ACC112 (cell line): ENCODE measurements at regions not wholly inside any gene's neighbourhood (a gene's known extent, or its start where the extent isn't known, plus 50 kb on each side); places are given as distances from the start of the nearest gene placed in this dataset.

ENCODE experiments used
- H2AFZ ChIP-seq: fragments of 200-600 bp; sonication (generic); one replicate; pipeline ENCODE4 v1.6.0; 2017; ENCODE audit warnings: antibody characterized with exemption, low read length; ENCODE audit not compliant: unreplicated experiment
- H3K27ac ChIP-seq: fragments of 200-600 bp; sonication (generic); 2 replicates; pipeline ENCODE4 v1.5.1; 2014; ENCODE audit warnings: low read depth, mild to moderate bottlenecking, antibody characterized with exemption, low read length, moderate library complexity
- H3K27me3 ChIP-seq: fragments of 200-600 bp; sonication (generic); 2 replicates; pipeline ENCODE4 v1.6.1; 2014; ENCODE audit warnings: mild to moderate bottlenecking, antibody characterized with exemption, low read length, moderate library complexity, mixed read lengths; ENCODE audit not compliant: insufficient read depth
- H3K36me3 ChIP-seq: fragments of 200-600 bp; sonication (generic); 2 replicates; pipeline ENCODE4 v1.6.1; 2016; ENCODE audit warnings: mild to moderate bottlenecking, antibody characterized with exemption, low read length, moderate library complexity, mixed read lengths; ENCODE audit not compliant: insufficient read depth
- H3K4me1 ChIP-seq: fragments of 200-600 bp; sonication (generic); one replicate; pipeline ENCODE4 v1.6.1; 2016; ENCODE audit warnings: low read length, mixed read lengths; ENCODE audit not compliant: insufficient read depth, unreplicated experiment, control insufficient read depth
- H3K4me3 ChIP-seq: fragments of 200-600 bp; sonication (generic); 2 replicates; pipeline ENCODE4 v1.5.1; 2014; ENCODE audit warnings: mild to moderate bottlenecking, low read depth, low read length
- H3K79me2 ChIP-seq: fragments of 200-600 bp; sonication (generic); one replicate; pipeline ENCODE4 v1.6.0; 2016; ENCODE audit warnings: low read length; ENCODE audit not compliant: control insufficient read depth, unreplicated experiment, insufficient read depth

- H3K27ac ChIP-seq = no peak overlapping the region
- no peaks in the 10 kb centered on the region for H3K36me3 ChIP-seq
- H3K4me1 ChIP-seq = no peaks in the 10 kb centered on the region
- H3K27me3 ChIP-seq = no peaks in the 10 kb centered on the region
- no peaks in the 10 kb centered on the region for H3K79me2 ChIP-seq
- no peak overlapping the region for H3K4me3 ChIP-seq
- no peak overlapping the region for H2AFZ ChIP-seq
Measured at GRCh38 chr6:66344796-66345195, 637.8 kb upstream of the EYS start.

- Histone ChIP-seq H2AFZ (no peak overlapping the region), H3K4me1 (no peaks in the 10 kb centered on the region), H3K4me3 (no peak overlapping the region), H3K36me3 (no peaks in the 10 kb centered on the region), H3K79me2 (no peaks in the 10 kb centered on the region), H3K27me3 (no peaks in the 10 kb centered on the region), H3K27ac (no peak overlapping the region)
Measured at GRCh38 chr6:66340736-66341135, 633.7 kb upstream of the EYS start.

GRCh38 chr6:66336176-66336575 lies 629.1 kb upstream of the EYS start:
- H3K36me3 ChIP-seq = no peaks in the 10 kb centered on the region
- H2AFZ ChIP-seq = no peak overlapping the region
- no peak overlapping the region for H3K4me3 ChIP-seq
- no peaks in the 10 kb centered on the region for H3K4me1 ChIP-seq
- H3K27ac ChIP-seq = no peak overlapping the region
- H3K27me3 ChIP-seq = no peaks in the 10 kb centered on the region
- no peaks in the 10 kb centered on the region for H3K79me2 ChIP-seq

GRCh38 chr6:66328200-66328599 lies 621.2 kb upstream of the EYS start:
- Histone ChIP-seq H3K4me3 (no peak overlapping the region), H3K36me3 (no peaks in the 10 kb centered on the region), H2AFZ (no peak overlapping the region), H3K27me3 (no peaks in the 10 kb centered on the region), H3K27ac (no peak overlapping the region), H3K79me2 (no peaks in the 10 kb centered on the region), H3K4me1 (no peaks in the 10 kb centered on the region)

- H3K4me3 ChIP-seq = no peak overlapping the region
- H3K27me3 ChIP-seq = no peaks in the 10 kb centered on the region
- H3K4me1 ChIP-seq = no peaks in the 10 kb centered on the region
- no peaks in the 10 kb centered on the region for H3K36me3 ChIP-seq
- no peaks in the 10 kb centered on the region for H3K79me2 ChIP-seq
- H3K27ac ChIP-seq = no peak overlapping the region
- H2AFZ ChIP-seq = no peak overlapping the region
Measured at GRCh38 chr6:66326228-66326627, 619.2 kb upstream of the EYS start.

GRCh38 chr6:66321017-66321416 lies 614.0 kb upstream of the EYS start:
- H2AFZ ChIP-seq = no peak overlapping the region
- H3K36me3 ChIP-seq = no peaks in the 10 kb centered on the region
- no peaks in the 10 kb centered on the region for H3K79me2 ChIP-seq
- no peaks in the 10 kb centered on the region for H3K27me3 ChIP-seq
- no peak overlapping the region for H3K4me3 ChIP-seq
- no peaks in the 10 kb centered on the region for H3K4me1 ChIP-seq
- no peak overlapping the region for H3K27ac ChIP-seq

GRCh38 chr6:66307490-66307889 lies 600.5 kb upstream of the EYS start:
- Histone ChIP-seq H2AFZ (no peak overlapping the region), H3K4me1 (no peaks in the 10 kb centered on the region), H3K79me2 (no peaks in the 10 kb centered on the region), H3K4me3 (no peak overlapping the region), H3K27me3 (no peaks in the 10 kb centered on the region), H3K36me3 (no peaks in the 10 kb centered on the region), H3K27ac (no peak overlapping the region)

- H3K27ac ChIP-seq = no peak overlapping the region
- H3K79me2 ChIP-seq = no peaks in the 10 kb centered on the region
- H3K36me3 ChIP-seq = no peaks in the 10 kb centered on the region
- no peaks in the 10 kb centered on the region for H3K4me1 ChIP-seq
- no peak overlapping the region for H3K4me3 ChIP-seq
- H2AFZ ChIP-seq = no peak overlapping the region
- no peaks in the 10 kb centered on the region for H3K27me3 ChIP-seq
Measured at GRCh38 chr6:66291905-66292304, 584.9 kb upstream of the EYS start.

GRCh38 chr6:66289889-66290288 lies 582.9 kb upstream of the EYS start:
- Histone ChIP-seq H2AFZ (no peak overlapping the region), H3K27ac (no peak overlapping the region), H3K4me3 (no peak overlapping the region), H3K4me1 (no peaks in the 10 kb centered on the region), H3K79me2 (no peaks in the 10 kb centered on the region), H3K27me3 (no peaks in the 10 kb centered on the region), H3K36me3 (no peaks in the 10 kb centered on the region)

- no peaks in the 10 kb centered on the region for H3K4me1 ChIP-seq
- no peak overlapping the region for H3K27ac ChIP-seq
- H3K4me3 ChIP-seq = no peak overlapping the region
- H2AFZ ChIP-seq = no peak overlapping the region
- no peaks in the 10 kb centered on the region for H3K36me3 ChIP-seq
- H3K27me3 ChIP-seq = no peaks in the 10 kb centered on the region
- no peaks in the 10 kb centered on the region for H3K79me2 ChIP-seq
Measured at GRCh38 chr6:66278115-66278514, 571.1 kb upstream of the EYS start.

- H3K27me3 ChIP-seq = no peaks in the 10 kb centered on the region
- no peaks in the 10 kb centered on the region for H3K4me1 ChIP-seq
- no peak overlapping the region for H3K4me3 ChIP-seq
- no peaks in the 10 kb centered on the region for H3K79me2 ChIP-seq
- no peak overlapping the region for H3K27ac ChIP-seq
- no peak overlapping the region for H2AFZ ChIP-seq
- no peaks in the 10 kb centered on the region for H3K36me3 ChIP-seq
Measured at GRCh38 chr6:66277400-66277799, 570.4 kb upstream of the EYS start.

GRCh38 chr6:66265737-66266136 lies 558.7 kb upstream of the EYS start:
- H2AFZ ChIP-seq = no peak overlapping the region
- no peak overlapping the region for H3K27ac ChIP-seq
- H3K4me1 ChIP-seq = no peaks in the 10 kb centered on the region

More at GRCh38 chr6:66265737-66266136, 558.7 kb upstream of the EYS start:
- no peak overlapping the region for H3K4me3 ChIP-seq
- H3K36me3 ChIP-seq = no peaks in the 10 kb centered on the region
- H3K27me3 ChIP-seq = no peaks in the 10 kb centered on the region
- no peaks in the 10 kb centered on the region for H3K79me2 ChIP-seq
